NT2/D1 (cell line): ENCODE measurements at regions not wholly inside any gene's neighbourhood (a gene's known extent, or its start where the extent isn't known, plus 50 kb on each side); places are given as distances from the start of the nearest gene placed in this dataset.

Source experiments
- SUZ12 ChIP-seq: IDR thresholded peaks from 2 replicates; pipeline ENCODE4 v1.6.1; 2011; ENCODE audit not compliant: insufficient read length, insufficient read depth; ENCODE audit errors: extremely low read depth
- YY1 ChIP-seq: IDR thresholded peaks from 2 replicates; pipeline ENCODE4 v1.6.1; 2011; ENCODE audit not compliant: insufficient read length, insufficient read depth
- ZNF274 ChIP-seq: IDR thresholded peaks from 2 replicates; pipeline ENCODE4 v1.6.1; 2011; ENCODE audit warnings: mild to moderate bottlenecking, low read depth, low read length

GRCh38 chrX:82626978-82627377 is 881.1 kb upstream of the POU3F4 start:
- no peak for TF ChIP-seq ZNF274
- TF ChIP-seq YY1 = no peak
- TF ChIP-seq SUZ12 = no peak
